Neutrophil (primary cell): ENCODE measurements at regions not wholly inside any gene's neighbourhood (a gene's known extent, or its start where the extent isn't known, plus 50 kb on each side); places are given as distances from the start of the nearest gene placed in this dataset.

Experiments
- H3K27ac ChIP-seq: fragments of 200-600 bp; sonication (generic); 2 replicates; pipeline ENCODE4 v1.5.1; 2016; ENCODE audit warnings: mild to moderate bottlenecking, moderate library complexity
- H3K27me3 ChIP-seq: fragments of 200-600 bp; sonication (generic); 2 replicates; pipeline ENCODE4 v1.6.0; 2016; ENCODE audit warnings: mild to moderate bottlenecking
- H3K36me3 ChIP-seq: fragments of 200-600 bp; sonication (generic); 2 replicates; pipeline ENCODE4 v1.5.1; 2017
- H3K4me1 ChIP-seq, 2 experiments: fragments of 200-600 bp in 1 of 2; sonication (generic) in 1 of 2; 1 replicate in 1 of 2; 2 replicates in 1 of 2; pipeline versions ENCODE4 v1.5.1 to v1.6.1; 2013 to 2016; ENCODE audit warnings: low read depth in 1 of 2, low read length in 1 of 2, mild to moderate bottlenecking in 1 of 2, moderate library complexity in 1 of 2; ENCODE audit not compliant: control insufficient read depth in 1 of 2, insufficient read depth in 1 of 2
- H3K4me3 ChIP-seq, 2 experiments: fragments of 200-600 bp in 1 of 2; sonication (generic) in 1 of 2; 1 replicate in 1 of 2; 2 replicates in 1 of 2; pipeline ENCODE4 v1.5.1; 2013 to 2016; ENCODE audit warnings: low read depth in 1 of 2, low read length in 1 of 2, mild to moderate bottlenecking in 1 of 2, moderate library complexity in 1 of 2
- H3K9me3 ChIP-seq: fragments of 200-600 bp; sonication (generic); 2 replicates; pipeline ENCODE4 v1.5.1; 2016
- CTCF ChIP-seq: fragments of 200-600 bp; sonication (generic); IDR thresholded peaks from 2 replicates; pipeline ENCODE4 v1.5.1; 2016; ENCODE audit warnings: antibody characterized with exemption

- Histone ChIP-seq H3K36me3 (no peaks in the 10 kb centered on the region), H3K4me1 (no peaks in the 10 kb centered on the region), H3K27me3 (peaks cover 14% of the 10 kb centered on the region), H3K4me3 (no peak overlapping the region), H3K9me3 (no peaks in the 10 kb centered on the region), H3K27ac (no peak overlapping the region)
- TF ChIP-seq CTCF: no peak
Observed at GRCh38 chr2:45123065-45123464, 113.8 kb upstream of the SIX2 start.

GRCh38 chr2:45121236-45121927 lies 112.1 kb upstream of the SIX2 start:
- no peaks in the 10 kb centered on the region for H3K9me3 ChIP-seq
- no peaks in the 10 kb centered on the region for H3K36me3 ChIP-seq
- H3K4me1 ChIP-seq: no peaks in the 10 kb centered on the region
- H3K27ac ChIP-seq: no peak overlapping the region
- TF ChIP-seq CTCF: no peak
- H3K4me3 ChIP-seq: no peak overlapping the region
- peaks cover 5% of the 10 kb centered on the region for H3K27me3 ChIP-seq

- no peaks in the 10 kb centered on the region for H3K9me3 ChIP-seq
- no peak overlapping the region for H3K4me3 ChIP-seq
- H3K36me3 ChIP-seq: no peaks in the 10 kb centered on the region
- no peaks in the 10 kb centered on the region for H3K4me1 ChIP-seq
- no peak overlapping the region for H3K27ac ChIP-seq
- TF ChIP-seq CTCF: no peak
- H3K27me3 ChIP-seq: peaks cover 5% of the 10 kb centered on the region
Observed at GRCh38 chr2:45120546-45120945, 111.3 kb upstream of the SIX2 start.

GRCh38 chr2:45119855-45120254 lies 110.6 kb upstream of the SIX2 start:
- Histone ChIP-seq H3K9me3 (no peaks in the 10 kb centered on the region), H3K36me3 (no peaks in the 10 kb centered on the region), H3K27ac (no peak overlapping the region), H3K27me3 (peaks cover 5% of the 10 kb centered on the region), H3K4me3 (no peak overlapping the region), H3K4me1 (no peaks in the 10 kb centered on the region)
- TF ChIP-seq CTCF: no peak

- Histone ChIP-seq H3K9me3 (no peaks in the 10 kb centered on the region), H3K27ac (no peak overlapping the region), H3K36me3 (no peaks in the 10 kb centered on the region), H3K4me1 (no peaks in the 10 kb centered on the region), H3K27me3 (peaks cover 5% of the 10 kb centered on the region), H3K4me3 (no peak overlapping the region)
- no peak for TF ChIP-seq CTCF
Observed at GRCh38 chr2:45119038-45119437, 109.8 kb upstream of the SIX2 start.
